K562 (cell line): ENCODE measurements at regions not wholly inside any gene's neighbourhood (a gene's known extent, or its start where the extent isn't known, plus 50 kb on each side); places are given as distances from the start of the nearest gene placed in this dataset.

Source experiments
- ATAC-seq: fragments of 200-7000 bp; cut with Tn5 transposase; 3 replicates; pipeline ENCODE4 v1.9.1; 2020; ENCODE audit warnings: moderate library complexity
- BruUV-seq: library from RNA; stranded (reverse); fragments of 400-500 nt; replicated peaks from 2 replicates; lab custom pipeline; 2021; lab: Mats Ljungman, UMichigan
- CTCF ChIA-PET: fragments of 300-600 bp; formaldehyde crosslinking; extraction: SDS; loops from one replicate; lab custom pipeline; 2021; ENCODE audit warnings: low intra/inter-chr PET ratio; lab: Yijun Ruan, JAX
- POLR2A ChIA-PET: fragments of 300-600, 350-650 bp; sonication (Branson Sonifier 250); formaldehyde crosslinking; extraction: SDS; loops from one replicate; lab custom pipeline; 2021; ENCODE audit warnings: antibody characterized with exemption, inconsistent platforms; lab: Yijun Ruan, JAX
- DNase-seq, 4 experiments: peaks; one replicate each; pipeline versions ENCODE4 v3.0.0 to v3.0.0-alpha.2; 2011 to 2018; ENCODE audit warnings: low spot score in 3 of 4, mixed read lengths in 3 of 4; ENCODE audit errors: extremely low read depth in 1 of 4
- FAIRE-seq: peaks from 2 replicates; lab custom pipeline; 2011; peaks lifted over from hg19 to GRCh38; lab: Jason Lieb, UNC
- H2AFZ ChIP-seq: 2 replicates; pipeline ENCODE4 v1.6.0; 2011; ENCODE audit warnings: low read depth, low read length, control low read depth, inconsistent platforms
- H3K27ac ChIP-seq: fragments of 200-600 bp; 3 replicates; pipeline ENCODE4 v1.8.0; 2011; ENCODE audit warnings: low read depth, mild to moderate bottlenecking, control low read depth, inconsistent platforms, low read length, moderate library complexity, mixed read lengths; ENCODE audit errors: extremely low read depth
- H3K27me3 ChIP-seq, 2 experiments: fragments of 300-600 bp in 1 of 2; 2 replicates in 1 of 2; 3 replicates in 1 of 2; pipeline versions ENCODE4 v1.6.0 to v1.8.0; 2011; ENCODE audit warnings: inconsistent platforms in 2 of 2, low read length in 2 of 2, mild to moderate bottlenecking in 1 of 2, mixed read lengths in 1 of 2, moderate library complexity in 1 of 2; ENCODE audit not compliant: control insufficient read depth in 2 of 2, insufficient read depth in 2 of 2
- H3K36me3 ChIP-seq: fragments of 300-600 bp; 3 replicates; pipeline ENCODE4 v1.8.0; 2011; ENCODE audit warnings: mild to moderate bottlenecking, low read length, inconsistent platforms; ENCODE audit not compliant: control insufficient read depth, insufficient read depth
- H3K4me1 ChIP-seq, 2 experiments: fragments of 200-600 bp in 1 of 2; replicated peaks in 1 of 2; 2 replicates in 1 of 2; 3 replicates in 1 of 2; pipeline versions ENCODE4 v1.5.1 to v1.8.0; 2011; ENCODE audit warnings: inconsistent platforms in 2 of 2, low read length in 2 of 2, mild to moderate bottlenecking in 1 of 2, mixed read lengths in 1 of 2, moderate library complexity in 1 of 2; ENCODE audit not compliant: control insufficient read depth in 2 of 2, insufficient read depth in 2 of 2
- H3K4me2 ChIP-seq: 2 replicates; pipeline ENCODE4 v1.6.1; 2011; ENCODE audit warnings: low read length, control low read depth, inconsistent platforms, mixed read lengths; ENCODE audit not compliant: insufficient read depth
- H3K4me3 ChIP-seq: fragments of 200-600 bp; sonication (generic), shearing (Covaris generic); 2 replicates; pipeline ENCODE4 v1.5.1; 2016; ENCODE audit warnings: control low read depth, inconsistent platforms
- H3K79me2 ChIP-seq: fragments of 200-600 bp; 3 replicates; pipeline ENCODE4 v1.8.0; 2011; ENCODE audit warnings: low read length, inconsistent platforms; ENCODE audit not compliant: control insufficient read depth, insufficient read depth
- H3K9ac ChIP-seq, 2 experiments: 2 replicates each; pipeline versions ENCODE4 v1.6.0 to v1.6.1; 2011; ENCODE audit warnings: low read depth in 2 of 2, low read length in 2 of 2, control low read depth in 1 of 2, inconsistent platforms in 1 of 2, mild to moderate bottlenecking in 1 of 2, mixed read lengths in 1 of 2; ENCODE audit not compliant: insufficient read depth in 1 of 2
- H3K9me1 ChIP-seq: one replicate; pipeline ENCODE4 v1.6.0; 2011; ENCODE audit warnings: inconsistent platforms, mild to moderate bottlenecking, low read length, moderate library complexity; ENCODE audit not compliant: control insufficient read depth, insufficient read depth
- H3K9me3 ChIP-seq: replicated peaks from 2 replicates; pipeline ENCODE4 v1.5.1; 2011; ENCODE audit warnings: low read depth, low read length, inconsistent platforms; ENCODE audit not compliant: control insufficient read depth, insufficient read depth
- H4K20me1 ChIP-seq: replicated peaks from 2 replicates; pipeline ENCODE4 v1.6.1; 2011; ENCODE audit warnings: low read length, inconsistent platforms, mixed read lengths; ENCODE audit not compliant: control insufficient read depth, insufficient read depth
- ARID4B ChIP-seq: sonication (generic); formaldehyde crosslinking; IDR thresholded peaks from 2 replicates; pipeline ENCODE4 v1.8.0; 2022; ENCODE audit warnings: mild to moderate bottlenecking, missing genetic modification reagents
- CBFA2T2 ChIP-seq: fragments of 450-650 bp; conservative IDR thresholded peaks from 2 replicates; pipeline ENCODE4 v1.6.1; 2017; ENCODE audit warnings: mild to moderate bottlenecking
- CBFA2T3 ChIP-seq: fragments of 450-650 bp; IDR thresholded peaks from 2 replicates; pipeline ENCODE4 v1.6.1; 2017
- CEBPB ChIP-seq: fragments of 450-650 bp; IDR thresholded peaks from 2 replicates; pipeline ENCODE4 v1.6.1; 2016; ENCODE audit warnings: missing genetic modification characterization, missing compliant biosample characterization
- CEBPG ChIP-seq, 3 experiments: fragments of 200-800 bp in 1 of 3; sonication (Bioruptor generic) in 1 of 3; sonication (generic) in 1 of 3; formaldehyde crosslinking in 1 of 3; IDR thresholded peaks in 2 of 3; conservative IDR thresholded peaks in 1 of 3; 2 replicates each; pipeline versions ENCODE4 v1.6.1 to v1.8.0; 2016 to 2022; ENCODE audit warnings: missing compliant biosample characterization in 2 of 3, missing genetic modification characterization in 2 of 3, mild to moderate bottlenecking in 1 of 3, missing genetic modification reagents in 1 of 3
- GTF2B ChIP-seq: IDR thresholded peaks from 2 replicates; pipeline ENCODE4 v1.6.1; 2011; ENCODE audit not compliant: insufficient read length; ENCODE audit errors: extremely low read depth
- MCM3 ChIP-seq: fragments of 450-650 bp; IDR thresholded peaks from 2 replicates; pipeline ENCODE4 v1.6.1; 2016
- NCOA6 ChIP-seq: fragments of 450-650 bp; IDR thresholded peaks from 2 replicates; pipeline ENCODE4 v1.6.1; 2017; ENCODE audit warnings: mild to moderate bottlenecking
- SPI1 ChIP-seq: IDR thresholded peaks from 2 replicates; pipeline ENCODE4 v1.6.1; 2011; ENCODE audit warnings: low read depth, low read length, control low read depth, borderline replicate concordance
- WGBS: fragments of 100-300 bp; shearing (Covaris generic); methylation state at CpG from one replicate; pipeline ENCODE4 v1.1.6; 2016; ENCODE audit warnings: low coverage, mixed read lengths; ENCODE audit not compliant: insufficient coverage; ENCODE audit errors: missing lambda C conversion rate; 5-methylcytosine and 5-hydroxymethylcytosine counted together
- in situ Hi-C: fragments of 300-500 bp; cut with MboI; formaldehyde crosslinking; loops from 4 replicates; pipeline ENCODE4 v1.15.0; 2018; ENCODE audit warnings: inconsistent platforms, mixed read lengths
- intact Hi-C: fragments of 100-400 bp; cut with micrococcal nuclease; formaldehyde crosslinking; loops from 2 replicates; pipeline ENCODE4 v1.14.2; 2022

GRCh38 chr2:158043181-158043948, 58.3 kb upstream of the UPP2 start:
- Histone ChIP-seq H4K20me1 (no peaks in the 10 kb centered on the region), H2AFZ (no peak overlapping the region), H3K9me1 (no peaks in the 10 kb centered on the region), H3K4me1 (peaks cover 0 to 12% of the 10 kb centered on the region in 2 experiments; a peak in 3 of 5 replicates), H3K79me2 (no peaks in the 10 kb centered on the region), H3K27ac (no peak overlapping the region), H3K27me3 (no peaks in the 10 kb centered on the region; a peak in 2 of 5 replicates), H3K9ac (no peak overlapping the region), H3K4me3 (no peak overlapping the region), H3K9me3 (no peaks in the 10 kb centered on the region), H3K4me2 (no peak overlapping the region), H3K36me3 (no peaks in the 10 kb centered on the region)
- ChIA-PET CTCF (no interaction called here), POLR2A (interaction anchor here (0.7 kb wide), 1 partner anchor 1684 kb away, joined by 3 read pairs; no protein-coding TSS in a partner anchor)
- intact Hi-C loops (no loop called here), in situ Hi-C loops (no loop called here)
- DNase-seq (no peak), ATAC-seq (no peak), FAIRE-seq (no peak)
- no TSS peak for BruUV-seq
- TF ChIP-seq NCOA6: no peak
- TF ChIP-seq ARID4B (CRISPR knock-in tag): no peak
- TF ChIP-seq CEBPB: peak; percentile 59
- TF ChIP-seq CBFA2T3: peak; percentile 35; the same call in 1 of the 2 replicates
- TF ChIP-seq SPI1: peak; percentile 7; the same call in 1 of the 2 replicates
- no peak for TF ChIP-seq MCM3
- no peak for TF ChIP-seq GTF2B
- 0 out of 2 replicates have a peak, but pooled peaks have one; percentile 11 for TF ChIP-seq CBFA2T2
- TF ChIP-seq CEBPG (CRISPR knock-in tag; IDR thresholded peaks at IDR 0.05): no peak
- peak in 1 of 2 experiments; percentile 29; a peak in 1 of 4 replicates for TF ChIP-seq CEBPG (tag; conservative IDR thresholded peaks at IDR 0.05 in 1 of 2, IDR thresholded peaks at IDR 0.05 in 1 of 2)
- 18% methylated on average over 5 of the region's 5 CpGs for WGBS
